Mammary epithelial cell (primary cell): ENCODE measurements at regions not wholly inside any gene's neighbourhood (a gene's known extent, or its start where the extent isn't known, plus 50 kb on each side); places are given as distances from the start of the nearest gene placed in this dataset.

ENCODE experiments used
- EZH2 ChIP-seq: IDR thresholded peaks from 2 replicates; pipeline ENCODE4 v1.6.1; 2012; ENCODE audit warnings: low read length, inconsistent platforms, borderline replicate concordance
- TF ChIP-seq, protein P1 (sequence below), 2 donors: IDR thresholded peaks in 1 of 2; conservative IDR thresholded peaks in 1 of 2; 2 replicates each; pipeline ENCODE4 v1.5.1; 2011 to 2012; ENCODE audit warnings: inconsistent platforms in 2 of 2, low read length in 2 of 2, mild to moderate bottlenecking in 2 of 2, control low read depth in 1 of 2, low read depth in 1 of 2; ENCODE audit not compliant: insufficient read depth in 1 of 2; ENCODE audit errors: extremely low read depth in 1 of 2

DNA sequence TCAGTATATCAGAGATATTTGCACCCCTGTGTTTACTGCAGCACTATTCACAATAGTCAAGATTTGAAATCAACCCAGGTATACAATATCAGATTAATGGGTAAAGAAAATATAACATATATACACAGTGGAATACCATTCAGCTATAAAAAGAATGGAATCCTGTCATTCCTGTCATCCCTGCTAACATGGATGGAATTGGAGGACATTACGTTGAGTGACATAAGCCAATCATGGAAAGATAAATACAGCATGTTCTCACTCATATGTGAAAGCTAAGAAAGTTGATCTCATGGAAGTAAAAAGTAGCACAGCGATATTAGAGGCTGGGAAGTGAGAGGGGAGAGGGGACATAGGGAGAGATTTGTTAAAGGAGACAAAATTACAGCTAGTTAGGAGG is 171.0 kb downstream of the ARL5B start:
- TF ChIP-seq, protein P1, sequence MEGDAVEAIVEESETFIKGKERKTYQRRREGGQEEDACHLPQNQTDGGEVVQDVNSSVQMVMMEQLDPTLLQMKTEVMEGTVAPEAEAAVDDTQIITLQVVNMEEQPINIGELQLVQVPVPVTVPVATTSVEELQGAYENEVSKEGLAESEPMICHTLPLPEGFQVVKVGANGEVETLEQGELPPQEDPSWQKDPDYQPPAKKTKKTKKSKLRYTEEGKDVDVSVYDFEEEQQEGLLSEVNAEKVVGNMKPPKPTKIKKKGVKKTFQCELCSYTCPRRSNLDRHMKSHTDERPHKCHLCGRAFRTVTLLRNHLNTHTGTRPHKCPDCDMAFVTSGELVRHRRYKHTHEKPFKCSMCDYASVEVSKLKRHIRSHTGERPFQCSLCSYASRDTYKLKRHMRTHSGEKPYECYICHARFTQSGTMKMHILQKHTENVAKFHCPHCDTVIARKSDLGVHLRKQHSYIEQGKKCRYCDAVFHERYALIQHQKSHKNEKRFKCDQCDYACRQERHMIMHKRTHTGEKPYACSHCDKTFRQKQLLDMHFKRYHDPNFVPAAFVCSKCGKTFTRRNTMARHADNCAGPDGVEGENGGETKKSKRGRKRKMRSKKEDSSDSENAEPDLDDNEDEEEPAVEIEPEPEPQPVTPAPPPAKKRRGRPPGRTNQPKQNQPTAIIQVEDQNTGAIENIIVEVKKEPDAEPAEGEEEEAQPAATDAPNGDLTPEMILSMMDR (conservative IDR thresholded peaks at IDR 0.05 in 1 of 2, IDR thresholded peaks at IDR 0.05 in 1 of 2; ENCODE audit: extremely low read depth in 1 of 2, insufficient read depth in 1 of 2, low read depth in 1 of 2, low read length in 2 of 2): no peak
- no peak for TF ChIP-seq EZH2
